HepG2 (cell line): ENCODE measurements at regions not wholly inside any gene's neighbourhood (a gene's known extent, or its start where the extent isn't known, plus 50 kb on each side); places are given as distances from the start of the nearest gene placed in this dataset.

Experiments used
- ATAC-seq: fragments of 200-7000 bp; cut with Tn5 transposase; 3 replicates; pipeline ENCODE4 v1.9.1; 2020; ENCODE audit warnings: mild to moderate bottlenecking, moderate library complexity
- BruUV-seq: library from RNA; stranded (reverse); fragments of 400-500 nt; replicated peaks from 2 replicates; lab custom pipeline; 2021; lab: Mats Ljungman, UMichigan
- CTCF ChIA-PET: fragments of 300-600 bp; formaldehyde crosslinking; extraction: SDS; loops from one replicate; lab custom pipeline; 2021; ENCODE audit warnings: low total read pairs, inconsistent platforms, low intra/inter-chr PET ratio; lab: Yijun Ruan, JAX
- POLR2A ChIA-PET: fragments of 350-600 bp; sonication (Branson Sonifier 250); formaldehyde crosslinking; loops from one replicate; lab custom pipeline; 2020; ENCODE audit warnings: antibody characterized with exemption, inconsistent platforms; lab: Yijun Ruan, JAX
- DNase-seq: peaks from one replicate; pipeline ENCODE4 v3.0.0-alpha.2; 2015; ENCODE audit warnings: low spot score
- FAIRE-seq: peaks from 3 replicates; lab custom pipeline; 2011; peaks lifted over from hg19 to GRCh38; lab: Jason Lieb, UNC
- H2AFZ ChIP-seq: one replicate; pipeline ENCODE4 v1.6.1; 2011; ENCODE audit warnings: low read length, inconsistent platforms
- H3K27ac ChIP-seq: fragments of 300-600 bp; 3 replicates; pipeline ENCODE4 v1.8.0; 2011; ENCODE audit warnings: mixed run types, mild to moderate bottlenecking, mixed read lengths, low read length, inconsistent platforms; ENCODE audit not compliant: insufficient read depth; ENCODE audit errors: extremely low read length
- H3K27me3 ChIP-seq, 2 experiments: fragments of 200-600 bp in 1 of 2; 2 replicates in 1 of 2; 3 replicates in 1 of 2; pipeline versions ENCODE4 v1.6.0 to v1.8.0; 2011; ENCODE audit warnings: low read length in 2 of 2, mild to moderate bottlenecking in 2 of 2, moderate library complexity in 2 of 2, inconsistent platforms in 1 of 2; ENCODE audit not compliant: insufficient read depth in 2 of 2, control insufficient read depth in 1 of 2
- H3K36me3 ChIP-seq, 2 experiments: fragments of 200-600 bp in 1 of 2; replicated peaks in 1 of 2; 2 replicates in 1 of 2; 3 replicates in 1 of 2; pipeline versions ENCODE4 v1.5.1 to v1.8.0; 2011; ENCODE audit warnings: low read length in 2 of 2, inconsistent platforms in 1 of 2; ENCODE audit not compliant: insufficient read depth in 2 of 2, control insufficient read depth in 1 of 2
- H3K4me1 ChIP-seq: 2 replicates; pipeline ENCODE4 v1.5.1; 2012; ENCODE audit warnings: low read length, inconsistent platforms; ENCODE audit not compliant: insufficient read depth
- H3K4me2 ChIP-seq: 2 replicates; pipeline ENCODE4 v1.6.0; 2011; ENCODE audit warnings: low read depth, low read length, inconsistent platforms
- H3K4me3 ChIP-seq, 3 experiments: fragments of 200-600 bp in 1 of 3; sonication (generic), shearing (Covaris generic) in 1 of 3; replicated peaks in 1 of 3; 2 replicates each; pipeline ENCODE4 v1.5.1; 2011 to 2016; ENCODE audit warnings: low read length in 3 of 3, inconsistent platforms in 2 of 3, low read depth in 2 of 3, mild to moderate bottlenecking in 2 of 3, control low read depth in 1 of 3, mixed read lengths in 1 of 3; ENCODE audit not compliant: insufficient read depth in 1 of 3
- H3K79me2 ChIP-seq: one replicate; pipeline ENCODE4 v1.6.1; 2011; ENCODE audit warnings: low read length, inconsistent platforms; ENCODE audit not compliant: insufficient read depth
- H3K9ac ChIP-seq: 2 replicates; pipeline ENCODE4 v1.6.0; 2011; ENCODE audit warnings: mild to moderate bottlenecking, low read depth, low read length, inconsistent platforms; ENCODE audit not compliant: insufficient read depth
- H3K9me3 ChIP-seq: 2 replicates; pipeline ENCODE4 v1.5.1; 2012; ENCODE audit warnings: mild to moderate bottlenecking, low read length
- H4K20me1 ChIP-seq: 2 replicates; pipeline ENCODE4 v1.6.0; 2011; ENCODE audit warnings: inconsistent platforms, mild to moderate bottlenecking, low read length, moderate library complexity; ENCODE audit not compliant: insufficient read depth
- ELF4 ChIP-seq: sonication (generic); formaldehyde crosslinking; IDR thresholded peaks from 2 replicates; pipeline ENCODE4 v1.5.0; 2020; ENCODE audit warnings: missing genetic modification reagents, mild to moderate bottlenecking, moderate library complexity, borderline replicate concordance
- KDM2A ChIP-seq: sonication (generic); formaldehyde crosslinking; IDR thresholded peaks from 2 replicates; pipeline ENCODE4 v1.4.0; 2020; ENCODE audit warnings: low read depth, missing genetic modification reagents, borderline replicate concordance
- KDM3A ChIP-seq: IDR thresholded peaks from 2 replicates; pipeline ENCODE4 v1.6.1; 2018; ENCODE audit warnings: low read depth, missing compliant biosample characterization
- ZEB1 ChIP-seq: IDR thresholded peaks from 2 replicates; pipeline ENCODE4 v1.6.1; 2012; ENCODE audit warnings: mild to moderate bottlenecking, low read depth, inconsistent platforms; ENCODE audit not compliant: insufficient replicate concordance
- ZNF468 ChIP-seq: sonication (generic); formaldehyde crosslinking; IDR thresholded peaks from 2 replicates; pipeline ENCODE4 v1.8.0; 2022; ENCODE audit warnings: mild to moderate bottlenecking, moderate library complexity, missing genetic modification reagents
- ZNF570 ChIP-seq: sonication (generic); formaldehyde crosslinking; IDR thresholded peaks from 2 replicates; pipeline ENCODE4 v1.4.0; 2020; ENCODE audit warnings: mild to moderate bottlenecking, missing genetic modification reagents, borderline replicate concordance
- ZSCAN21 ChIP-seq: sonication (generic); formaldehyde crosslinking; IDR thresholded peaks from 2 replicates; pipeline ENCODE4 v1.8.0; 2022; ENCODE audit warnings: mild to moderate bottlenecking, missing genetic modification reagents, moderate library complexity, borderline replicate concordance
- WGBS: methylation state at CpG from one replicate; pipeline ENCODE4 v1.1.6; 2017; ENCODE audit warnings: low lambda C conversion rate; 5-methylcytosine and 5-hydroxymethylcytosine counted together
- in situ Hi-C: cut with HindIII; loops from 2 replicates; pipeline ENCODE4 v1.10.0; 2017; ENCODE audit warnings: low pct_unique_long_range_greater_than_20kb; ENCODE audit not compliant: extremely low pct_ligation_motif_present
- intact Hi-C: fragments of 100-400 bp; cut with micrococcal nuclease; formaldehyde crosslinking; loops from one replicate; pipeline ENCODE4 v1.10.0; 2022; ENCODE audit not compliant: unreplicated experiment
- TF ChIP-seq, protein P1 (sequence below): sonication (generic); formaldehyde crosslinking; IDR thresholded peaks from 2 replicates; pipeline ENCODE4 v1.5.0; 2020; ENCODE audit warnings: mild to moderate bottlenecking, missing genetic modification reagents, borderline replicate concordance
- TF ChIP-seq, protein P2 (sequence below): sonication (generic); formaldehyde crosslinking; conservative IDR thresholded peaks from 2 replicates; pipeline ENCODE4 v1.8.0; 2022; ENCODE audit warnings: mild to moderate bottlenecking, moderate library complexity, missing genetic modification reagents
- TF ChIP-seq, protein P3 (sequence below): sonication (generic); formaldehyde crosslinking; IDR thresholded peaks from 2 replicates; pipeline ENCODE4 v1.5.0; 2020; ENCODE audit warnings: missing genetic modification reagents
- TF ChIP-seq, protein P4 (sequence below): sonication (generic); formaldehyde crosslinking; IDR thresholded peaks from 2 replicates; pipeline ENCODE4 v1.5.1; 2020; ENCODE audit warnings: missing genetic modification reagents, mild to moderate bottlenecking, borderline replicate concordance
- TF ChIP-seq, protein P5 (sequence below): sonication (generic); formaldehyde crosslinking; IDR thresholded peaks from 2 replicates; pipeline ENCODE4 v1.5.0; 2020; ENCODE audit warnings: mild to moderate bottlenecking, missing genetic modification reagents, borderline replicate concordance

DNA sequence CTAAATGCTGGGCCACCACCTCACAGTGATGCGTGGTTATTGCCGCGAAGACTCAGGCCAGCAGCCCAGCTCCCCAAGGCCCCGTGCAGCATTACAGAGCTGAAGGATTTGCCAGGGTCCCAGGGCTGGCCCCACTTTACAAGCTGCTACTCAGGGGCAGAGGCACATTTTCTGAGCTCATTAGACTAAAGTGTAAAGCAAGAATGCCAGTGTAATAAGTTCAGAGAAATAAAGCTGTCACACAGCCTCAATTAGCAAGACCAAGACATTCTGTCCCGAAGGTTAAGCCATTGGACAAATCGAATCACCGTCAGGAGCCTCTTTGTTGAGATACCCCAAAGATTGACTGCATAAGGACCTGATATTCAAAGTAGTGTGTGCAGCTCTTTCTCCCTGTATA, 428.4 kb downstream of the EFNB2 start (continued):
- TF ChIP-seq, protein P1, sequence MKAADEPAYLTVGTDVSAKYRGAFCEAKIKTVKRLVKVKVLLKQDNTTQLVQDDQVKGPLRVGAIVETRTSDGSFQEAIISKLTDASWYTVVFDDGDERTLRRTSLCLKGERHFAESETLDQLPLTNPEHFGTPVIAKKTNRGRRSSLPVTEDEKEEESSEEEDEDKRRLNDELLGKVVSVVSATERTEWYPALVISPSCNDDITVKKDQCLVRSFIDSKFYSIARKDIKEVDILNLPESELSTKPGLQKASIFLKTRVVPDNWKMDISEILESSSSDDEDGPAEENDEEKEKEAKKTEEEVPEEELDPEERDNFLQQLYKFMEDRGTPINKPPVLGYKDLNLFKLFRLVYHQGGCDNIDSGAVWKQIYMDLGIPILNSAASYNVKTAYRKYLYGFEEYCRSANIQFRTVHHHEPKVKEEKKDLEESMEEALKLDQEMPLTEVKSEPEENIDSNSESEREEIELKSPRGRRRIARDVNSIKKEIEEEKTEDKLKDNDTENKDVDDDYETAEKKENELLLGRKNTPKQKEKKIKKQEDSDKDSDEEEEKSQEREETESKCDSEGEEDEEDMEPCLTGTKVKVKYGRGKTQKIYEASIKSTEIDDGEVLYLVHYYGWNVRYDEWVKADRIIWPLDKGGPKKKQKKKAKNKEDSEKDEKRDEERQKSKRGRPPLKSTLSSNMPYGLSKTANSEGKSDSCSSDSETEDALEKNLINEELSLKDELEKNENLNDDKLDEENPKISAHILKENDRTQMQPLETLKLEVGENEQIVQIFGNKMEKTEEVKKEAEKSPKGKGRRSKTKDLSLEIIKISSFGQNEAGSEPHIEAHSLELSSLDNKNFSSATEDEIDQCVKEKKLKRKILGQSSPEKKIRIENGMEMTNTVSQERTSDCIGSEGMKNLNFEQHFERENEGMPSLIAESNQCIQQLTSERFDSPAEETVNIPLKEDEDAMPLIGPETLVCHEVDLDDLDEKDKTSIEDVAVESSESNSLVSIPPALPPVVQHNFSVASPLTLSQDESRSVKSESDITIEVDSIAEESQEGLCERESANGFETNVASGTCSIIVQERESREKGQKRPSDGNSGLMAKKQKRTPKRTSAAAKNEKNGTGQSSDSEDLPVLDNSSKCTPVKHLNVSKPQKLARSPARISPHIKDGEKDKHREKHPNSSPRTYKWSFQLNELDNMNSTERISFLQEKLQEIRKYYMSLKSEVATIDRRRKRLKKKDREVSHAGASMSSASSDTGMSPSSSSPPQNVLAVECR (CRISPR knock-in tag) = no peak
- TF ChIP-seq ZSCAN21 (CRISPR knock-in tag) (no peak), ZEB1 (no peak)
- TF ChIP-seq, protein P2, sequence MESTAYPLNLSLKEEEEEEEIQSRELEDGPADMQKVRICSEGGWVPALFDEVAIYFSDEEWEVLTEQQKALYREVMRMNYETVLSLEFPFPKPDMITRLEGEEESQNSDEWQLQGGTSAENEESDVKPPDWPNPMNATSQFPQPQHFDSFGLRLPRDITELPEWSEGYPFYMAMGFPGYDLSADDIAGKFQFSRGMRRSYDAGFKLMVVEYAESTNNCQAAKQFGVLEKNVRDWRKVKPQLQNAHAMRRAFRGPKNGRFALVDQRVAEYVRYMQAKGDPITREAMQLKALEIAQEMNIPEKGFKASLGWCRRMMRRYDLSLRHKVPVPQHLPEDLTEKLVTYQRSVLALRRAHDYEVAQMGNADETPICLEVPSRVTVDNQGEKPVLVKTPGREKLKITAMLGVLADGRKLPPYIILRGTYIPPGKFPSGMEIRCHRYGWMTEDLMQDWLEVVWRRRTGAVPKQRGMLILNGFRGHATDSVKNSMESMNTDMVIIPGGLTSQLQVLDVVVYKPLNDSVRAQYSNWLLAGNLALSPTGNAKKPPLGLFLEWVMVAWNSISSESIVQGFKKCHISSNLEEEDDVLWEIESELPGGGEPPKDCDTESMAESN (CRISPR knock-in tag) = no peak

DNA sequence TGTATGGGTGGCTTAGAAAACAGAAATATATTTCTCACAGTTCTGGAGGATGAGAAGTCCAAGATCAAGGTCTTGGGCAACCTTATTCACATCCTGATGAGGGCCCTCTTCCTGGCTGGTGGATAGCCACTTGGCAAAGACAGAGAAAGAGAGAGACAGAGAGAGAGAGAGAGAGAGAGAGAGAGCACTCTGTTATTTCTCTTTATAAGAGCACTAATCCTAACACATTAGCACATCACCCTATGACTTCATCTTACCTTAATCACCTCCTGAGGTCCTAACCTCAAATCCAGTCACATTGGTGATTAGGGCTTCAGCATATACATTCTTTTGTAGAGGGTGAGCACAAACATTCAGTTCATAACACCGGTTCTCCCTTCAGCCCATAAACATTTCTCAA, 430.3 kb downstream of the EFNB2 start:
- intact Hi-C loops = no loop called here
- ATAC-seq (no peak), DNase-seq (no peak), FAIRE-seq (no peak)
- Histone ChIP-seq H3K9ac (no peak overlapping the region), H3K4me3 (no peak overlapping the region), H3K79me2 (no peaks in the 10 kb centered on the region), H3K27me3 (no peaks in the 10 kb centered on the region; a peak in 1 of 5 replicates), H3K27ac (no peak overlapping the region), H2AFZ (no peak overlapping the region), H3K9me3 (no peaks in the 10 kb centered on the region), H3K4me2 (no peak overlapping the region), H3K36me3 (no peaks in the 10 kb centered on the region), H3K4me1 (no peaks in the 10 kb centered on the region), H4K20me1 (no peaks in the 10 kb centered on the region)
- no TSS peak for BruUV-seq
- WGBS = 0% methylated on average over 1 of the region's 1 CpG
- in situ Hi-C loops = no loop called here
- CTCF ChIA-PET = no interaction called here
- POLR2A ChIA-PET = no interaction called here
- TF ChIP-seq ELF4 (CRISPR knock-in tag) (no peak), KDM3A (CRISPR knock-in tag) (no peak), ZNF570 (CRISPR knock-in tag) (no peak), ZNF468 (no peak), KDM2A (CRISPR knock-in tag) (no peak)
- TF ChIP-seq, protein P3, sequence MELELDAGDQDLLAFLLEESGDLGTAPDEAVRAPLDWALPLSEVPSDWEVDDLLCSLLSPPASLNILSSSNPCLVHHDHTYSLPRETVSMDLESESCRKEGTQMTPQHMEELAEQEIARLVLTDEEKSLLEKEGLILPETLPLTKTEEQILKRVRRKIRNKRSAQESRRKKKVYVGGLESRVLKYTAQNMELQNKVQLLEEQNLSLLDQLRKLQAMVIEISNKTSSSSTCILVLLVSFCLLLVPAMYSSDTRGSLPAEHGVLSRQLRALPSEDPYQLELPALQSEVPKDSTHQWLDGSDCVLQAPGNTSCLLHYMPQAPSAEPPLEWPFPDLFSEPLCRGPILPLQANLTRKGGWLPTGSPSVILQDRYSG (CRISPR knock-in tag) = no peak
- TF ChIP-seq, protein P4, sequence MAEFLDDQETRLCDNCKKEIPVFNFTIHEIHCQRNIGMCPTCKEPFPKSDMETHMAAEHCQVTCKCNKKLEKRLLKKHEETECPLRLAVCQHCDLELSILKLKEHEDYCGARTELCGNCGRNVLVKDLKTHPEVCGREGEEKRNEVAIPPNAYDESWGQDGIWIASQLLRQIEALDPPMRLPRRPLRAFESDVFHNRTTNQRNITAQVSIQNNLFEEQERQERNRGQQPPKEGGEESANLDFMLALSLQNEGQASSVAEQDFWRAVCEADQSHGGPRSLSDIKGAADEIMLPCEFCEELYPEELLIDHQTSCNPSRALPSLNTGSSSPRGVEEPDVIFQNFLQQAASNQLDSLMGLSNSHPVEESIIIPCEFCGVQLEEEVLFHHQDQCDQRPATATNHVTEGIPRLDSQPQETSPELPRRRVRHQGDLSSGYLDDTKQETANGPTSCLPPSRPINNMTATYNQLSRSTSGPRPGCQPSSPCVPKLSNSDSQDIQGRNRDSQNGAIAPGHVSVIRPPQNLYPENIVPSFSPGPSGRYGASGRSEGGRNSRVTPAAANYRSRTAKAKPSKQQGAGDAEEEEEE = no peak
- TF ChIP-seq, protein P5, sequence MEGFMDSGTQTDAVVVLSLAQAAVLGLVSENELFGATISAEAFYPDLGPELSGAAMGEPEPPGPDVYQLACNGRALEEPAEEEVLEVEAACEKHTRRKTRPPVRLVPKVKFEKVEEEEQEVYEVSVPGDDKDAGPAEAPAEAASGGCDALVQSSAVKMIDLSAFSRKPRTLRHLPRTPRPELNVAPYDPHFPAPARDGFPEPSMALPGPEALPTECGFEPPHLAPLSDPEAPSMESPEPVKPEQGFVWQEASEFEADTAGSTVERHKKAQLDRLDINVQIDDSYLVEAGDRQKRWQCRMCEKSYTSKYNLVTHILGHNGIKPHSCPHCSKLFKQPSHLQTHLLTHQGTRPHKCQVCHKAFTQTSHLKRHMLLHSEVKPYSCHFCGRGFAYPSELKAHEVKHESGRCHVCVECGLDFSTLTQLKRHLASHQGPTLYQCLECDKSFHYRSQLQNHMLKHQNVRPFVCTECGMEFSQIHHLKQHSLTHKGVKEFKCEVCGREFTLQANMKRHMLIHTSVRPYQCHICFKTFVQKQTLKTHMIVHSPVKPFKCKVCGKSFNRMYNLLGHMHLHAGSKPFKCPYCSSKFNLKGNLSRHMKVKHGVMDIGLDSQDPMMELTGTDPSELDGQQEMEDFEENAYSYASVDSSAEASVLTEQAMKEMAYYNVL = no peak
